ENCODE measurements at regions not wholly inside any gene's neighbourhood (a gene's known extent, or its start where the extent isn't known, plus 50 kb on each side); places are given as distances from the start of the nearest gene placed in this dataset.
A peak's percentile ranks its signal among the peaks of the same experiment; 100 is the strongest.

DNA sequence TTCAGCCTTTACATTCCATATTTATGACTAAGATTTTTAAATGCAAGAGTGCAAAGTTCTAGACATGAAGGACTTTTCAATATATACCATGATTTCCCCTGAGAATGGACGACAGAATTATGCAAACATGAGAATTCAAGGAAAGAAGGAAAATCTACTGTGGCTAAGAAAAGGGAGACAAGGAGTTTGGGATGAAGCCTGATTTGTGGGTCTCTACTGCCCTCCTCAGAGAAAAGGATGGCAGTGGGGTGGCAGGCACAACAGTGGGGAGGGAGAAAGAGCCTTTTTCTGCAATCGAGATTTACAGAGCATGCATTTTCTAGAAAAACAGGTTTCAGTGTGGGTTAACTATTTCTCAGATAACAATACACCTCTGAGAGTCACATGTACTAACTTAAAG, 466.9 kb upstream of the NRSN1 start:
- TF ChIP-seq POLR2A (IDR thresholded peaks at IDR 0.05), result no peak
- TF ChIP-seq, protein P1, sequence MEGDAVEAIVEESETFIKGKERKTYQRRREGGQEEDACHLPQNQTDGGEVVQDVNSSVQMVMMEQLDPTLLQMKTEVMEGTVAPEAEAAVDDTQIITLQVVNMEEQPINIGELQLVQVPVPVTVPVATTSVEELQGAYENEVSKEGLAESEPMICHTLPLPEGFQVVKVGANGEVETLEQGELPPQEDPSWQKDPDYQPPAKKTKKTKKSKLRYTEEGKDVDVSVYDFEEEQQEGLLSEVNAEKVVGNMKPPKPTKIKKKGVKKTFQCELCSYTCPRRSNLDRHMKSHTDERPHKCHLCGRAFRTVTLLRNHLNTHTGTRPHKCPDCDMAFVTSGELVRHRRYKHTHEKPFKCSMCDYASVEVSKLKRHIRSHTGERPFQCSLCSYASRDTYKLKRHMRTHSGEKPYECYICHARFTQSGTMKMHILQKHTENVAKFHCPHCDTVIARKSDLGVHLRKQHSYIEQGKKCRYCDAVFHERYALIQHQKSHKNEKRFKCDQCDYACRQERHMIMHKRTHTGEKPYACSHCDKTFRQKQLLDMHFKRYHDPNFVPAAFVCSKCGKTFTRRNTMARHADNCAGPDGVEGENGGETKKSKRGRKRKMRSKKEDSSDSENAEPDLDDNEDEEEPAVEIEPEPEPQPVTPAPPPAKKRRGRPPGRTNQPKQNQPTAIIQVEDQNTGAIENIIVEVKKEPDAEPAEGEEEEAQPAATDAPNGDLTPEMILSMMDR (IDR thresholded peaks at IDR 0.05), result peak in 2 of 4 experiments; percentile 12 to 17
- TF ChIP-seq EP300 (IDR thresholded peaks at IDR 0.05), result no peak
- no peak for TF ChIP-seq POLR2AphosphoS5 (IDR thresholded peaks at IDR 0.05)

Measured in sigmoid colon (tissue), 4 donors.